ENCODE measurements at regions not wholly inside any gene's neighbourhood (a gene's known extent, or its start where the extent isn't known, plus 50 kb on each side); places are given as distances from the start of the nearest gene placed in this dataset.

- Histone ChIP-seq H3K27ac (no peak overlapping the region), H3K9me3 (no peaks in the 10 kb centered on the region), H3K4me3 (no peak overlapping the region), H3K27me3 (no peaks in the 10 kb centered on the region), H3K4me1 (no peaks in the 10 kb centered on the region), H3K36me3 (no peaks in the 10 kb centered on the region)
- WGBS, 2 donors, result 87 to 89% methylated on average over 10 of the region's 10 CpGs
- TF ChIP-seq, protein P1, sequence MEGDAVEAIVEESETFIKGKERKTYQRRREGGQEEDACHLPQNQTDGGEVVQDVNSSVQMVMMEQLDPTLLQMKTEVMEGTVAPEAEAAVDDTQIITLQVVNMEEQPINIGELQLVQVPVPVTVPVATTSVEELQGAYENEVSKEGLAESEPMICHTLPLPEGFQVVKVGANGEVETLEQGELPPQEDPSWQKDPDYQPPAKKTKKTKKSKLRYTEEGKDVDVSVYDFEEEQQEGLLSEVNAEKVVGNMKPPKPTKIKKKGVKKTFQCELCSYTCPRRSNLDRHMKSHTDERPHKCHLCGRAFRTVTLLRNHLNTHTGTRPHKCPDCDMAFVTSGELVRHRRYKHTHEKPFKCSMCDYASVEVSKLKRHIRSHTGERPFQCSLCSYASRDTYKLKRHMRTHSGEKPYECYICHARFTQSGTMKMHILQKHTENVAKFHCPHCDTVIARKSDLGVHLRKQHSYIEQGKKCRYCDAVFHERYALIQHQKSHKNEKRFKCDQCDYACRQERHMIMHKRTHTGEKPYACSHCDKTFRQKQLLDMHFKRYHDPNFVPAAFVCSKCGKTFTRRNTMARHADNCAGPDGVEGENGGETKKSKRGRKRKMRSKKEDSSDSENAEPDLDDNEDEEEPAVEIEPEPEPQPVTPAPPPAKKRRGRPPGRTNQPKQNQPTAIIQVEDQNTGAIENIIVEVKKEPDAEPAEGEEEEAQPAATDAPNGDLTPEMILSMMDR (IDR thresholded peaks at IDR 0.05), result no peak
- intact Hi-C loops (cut with DNase I), result no loop called here
- no peak for ATAC-seq
- DNase-seq, result no peak
- no peak for FAIRE-seq
These were observed 102.8 kb upstream of the CLDN18 start for GRCh38 chr3:137906985-137907649.

DNA sequence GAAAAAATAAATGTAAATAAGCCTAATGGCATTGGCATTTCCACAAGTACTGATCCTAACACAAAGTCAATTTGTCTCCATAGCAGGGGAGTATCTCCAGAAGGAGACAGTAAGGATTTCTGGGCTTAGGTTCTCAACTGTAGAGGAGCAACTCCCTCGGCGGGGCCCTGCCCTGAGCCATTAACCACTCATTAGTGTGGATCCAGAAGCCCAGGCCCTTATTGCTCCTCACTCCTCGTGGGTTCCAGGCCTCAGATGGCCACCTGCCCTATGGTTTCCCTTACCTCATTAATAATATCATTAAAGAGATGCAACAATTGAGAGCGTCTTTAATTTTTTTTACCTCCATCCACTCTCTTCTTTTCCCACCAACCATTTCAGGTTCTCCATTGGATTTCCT, 85.3 kb upstream of the CLDN18 start:
- H3K9me3 ChIP-seq, result no peaks in the 10 kb centered on the region
- ATAC-seq, result no peak
- TF ChIP-seq, protein P1 (IDR thresholded peaks at IDR 0.05), result no peak
- H3K4me3 ChIP-seq, result no peak overlapping the region
- H3K27me3 ChIP-seq, result no peaks in the 10 kb centered on the region
- intact Hi-C loops (cut with DNase I), result no loop called here
- no peak for DNase-seq
- no peak overlapping the region for H3K27ac ChIP-seq
- 58 to 64% methylated on average over 4 of the region's 4 CpGs for WGBS, 2 donors
- no peaks in the 10 kb centered on the region for H3K36me3 ChIP-seq
- FAIRE-seq, result no peak
- no peaks in the 10 kb centered on the region for H3K4me1 ChIP-seq

DNA sequence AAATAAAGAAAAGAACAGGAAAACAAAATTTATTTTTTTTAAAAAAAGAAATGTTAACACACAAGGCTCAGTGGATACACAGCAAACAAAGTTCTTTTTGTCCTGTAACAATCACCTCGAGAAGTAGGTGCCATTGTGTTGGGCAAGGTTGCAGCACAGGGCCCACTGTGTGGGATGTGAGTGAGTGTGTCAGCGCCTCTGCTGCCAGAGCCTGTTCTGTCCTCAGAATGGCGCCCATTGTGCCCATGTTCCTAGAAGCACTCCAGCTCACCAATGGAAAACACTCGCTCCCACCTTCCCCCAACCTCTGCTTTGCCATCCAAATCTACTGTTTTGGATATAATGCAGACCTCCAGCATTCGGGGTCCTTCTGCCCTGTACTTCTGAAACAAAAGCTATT, 84.9 kb upstream of the CLDN18 start:
- no peaks in the 10 kb centered on the region for H3K9me3 ChIP-seq
- no peaks in the 10 kb centered on the region for H3K36me3 ChIP-seq
- 61 to 66% methylated on average over 5 of the region's 5 CpGs for WGBS, 2 donors
- TF ChIP-seq, protein P1 (IDR thresholded peaks at IDR 0.05), result no peak
- FAIRE-seq (no peak), ATAC-seq (no peak), DNase-seq (no peak)
- no peaks in the 10 kb centered on the region for H3K27me3 ChIP-seq
- intact Hi-C loops (cut with DNase I), result no loop called here
- H3K4me1 ChIP-seq, result no peaks in the 10 kb centered on the region
- H3K4me3 ChIP-seq, result no peak overlapping the region
- no peak overlapping the region for H3K27ac ChIP-seq

DNA sequence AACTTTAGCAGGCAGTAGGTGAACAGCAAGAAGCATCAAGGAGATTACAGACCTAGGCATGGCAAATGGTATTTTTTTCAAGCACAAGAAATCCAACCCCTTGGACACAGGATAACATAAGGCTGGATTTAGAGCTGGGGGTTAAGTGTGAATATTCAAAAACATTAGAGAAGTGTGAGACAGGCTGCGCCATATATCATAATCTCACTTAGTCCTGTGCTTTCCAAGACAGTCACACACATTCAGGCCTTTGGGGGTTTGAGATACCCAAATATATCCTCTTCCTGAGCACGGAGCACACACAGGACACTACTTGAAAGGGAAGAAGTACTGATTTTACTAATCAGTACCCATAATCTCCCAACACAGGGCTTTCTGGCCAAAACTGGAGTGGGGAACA, 83.0 kb upstream of the CLDN18 start:
- no peak for FAIRE-seq
- TF ChIP-seq, protein P1 (IDR thresholded peaks at IDR 0.05), result no peak
- H3K9me3 ChIP-seq, result no peaks in the 10 kb centered on the region
- H3K4me3 ChIP-seq, result no peak overlapping the region
- no peak for DNase-seq
- H3K27me3 ChIP-seq, result no peaks in the 10 kb centered on the region
- ATAC-seq, result no peak
- H3K27ac ChIP-seq, result no peak overlapping the region
- no peaks in the 10 kb centered on the region for H3K4me1 ChIP-seq
- no peaks in the 10 kb centered on the region for H3K36me3 ChIP-seq
- 78 to 79% methylated on average over 2 of the region's 2 CpGs for WGBS, 2 donors
- intact Hi-C loops (cut with DNase I), result no loop called here

GRCh38 chr3:137930976-137931375, 79.0 kb upstream of the CLDN18 start:
- Histone ChIP-seq H3K4me3 (no peak overlapping the region), H3K9me3 (no peaks in the 10 kb centered on the region), H3K36me3 (no peaks in the 10 kb centered on the region), H3K4me1 (no peaks in the 10 kb centered on the region), H3K27ac (no peak overlapping the region), H3K27me3 (no peaks in the 10 kb centered on the region)
- TF ChIP-seq, protein P1 (IDR thresholded peaks at IDR 0.05), result no peak
- WGBS, 2 donors, result 42 to 64% methylated on average over 3 of the region's 3 CpGs
- no peak for ATAC-seq
- intact Hi-C loops (cut with DNase I), result no loop called here
- DNase-seq, result no peak
- no peak for FAIRE-seq

All from pancreas (tissue), 10 donors.